Heart left ventricle (tissue), 16 donors: ENCODE measurements at regions not wholly inside any gene's neighbourhood (a gene's known extent, or its start where the extent isn't known, plus 50 kb on each side); places are given as distances from the start of the nearest gene placed in this dataset.

ENCODE experiments used
- ATAC-seq, 4 donors: fragments of 200-7000 bp; cut with Tn5 transposase; one replicate each; pipeline ENCODE4 v1.9.1; 2020 to 2022; ENCODE audit warnings: moderate library complexity in 4 of 4, mild to moderate bottlenecking in 3 of 4, moderate number of reproducible peaks in 1 of 4
- DNase-seq, 5 donors: peaks; one replicate each; pipeline ENCODE4 v3.0.0-alpha.2; 2020
- H3K27ac ChIP-seq, 12 donors: fragments of 200-600 bp; sonication (generic) in 4 of 12; one replicate each; pipeline versions ENCODE4 v1.5.0 to v1.8.0; 2016 to 2022; ENCODE audit warnings: mild to moderate bottlenecking in 2 of 12
- H3K27me3 ChIP-seq, 9 donors: fragments of 200-600 bp; sonication (generic) in 2 of 9; one replicate each; pipeline versions ENCODE4 v1.5.1 to v1.8.0; 2016 to 2022; ENCODE audit warnings: mild to moderate bottlenecking in 3 of 9
- H3K36me3 ChIP-seq, 9 donors: fragments of 200-600 bp; sonication (generic) in 2 of 9; one replicate each; pipeline versions ENCODE4 v1.5.0 to v1.8.0; 2018 to 2022; ENCODE audit warnings: mild to moderate bottlenecking in 2 of 9
- H3K4me1 ChIP-seq, 12 donors: fragments of 200-600 bp; sonication (generic) in 4 of 12; one replicate each; pipeline versions ENCODE4 v1.5.0 to v1.8.0; 2016 to 2022; ENCODE audit warnings: mild to moderate bottlenecking in 3 of 12
- H3K4me3 ChIP-seq, 12 donors: fragments of 200-600 bp; sonication (generic) in 4 of 12; one replicate each; pipeline versions ENCODE4 v1.5.0 to v1.8.0; 2017 to 2022; ENCODE audit warnings: mild to moderate bottlenecking in 9 of 12, moderate library complexity in 4 of 12
- H3K9me3 ChIP-seq, 12 donors: fragments of 200-600 bp; sonication (generic) in 4 of 12; one replicate each; pipeline versions ENCODE4 v1.5.0 to v1.8.0; 2016 to 2022; ENCODE audit warnings: mild to moderate bottlenecking in 1 of 12
- CTCF ChIP-seq, 12 donors: fragments of 200-600 bp; sonication (generic) in 4 of 12; IDR thresholded peaks; one replicate each; pipeline versions ENCODE4 v1.5.0 to v1.8.0; 2018 to 2022; ENCODE audit warnings: antibody characterized with exemption in 12 of 12, mild to moderate bottlenecking in 5 of 12
- POLR2A ChIP-seq, 2 donors: fragments of 450-650 bp; IDR thresholded peaks; one replicate each; pipeline ENCODE4 v1.6.1; 2017; ENCODE audit warnings: antibody characterized with exemption in 2 of 2, mild to moderate bottlenecking in 2 of 2, moderate library complexity in 2 of 2
- WGBS, 4 donors: extraction: QIAGEN DNeasy Blood & Tissue Kit in 2 of 4; methylation state at CpG; one replicate each; pipeline versions ENCODE4 v1.1.5 to v1.1.7; 2013 to 2018; 5-methylcytosine and 5-hydroxymethylcytosine counted together
- intact Hi-C, 10 donors: fragments of 100-400 bp; cut with DNase I; formaldehyde crosslinking; loops; one replicate each; pipeline versions ENCODE4 v1.11.1 to v1.14.2; 2022
- donor health status: ischemic (EF 13 %, LVEDD 7.1; RV severe dilation, severe dysfunction).
- donor health status: healthy with polysubstance abuse.
- donor health status: DM: no; HTN: yes; CAD: no.
- donor health status: DM: no; HTN: no; CAD: no.
- donor health status: ischemic (EF 25% LVEDD 6.9; RV normal size, moderate dysfunction).
- donor health status: ischemic (EF 25% LVEDD 5.7; RV mildly dilated, moderate dysfunction).
- donor health status: healthy.
- donor health status: DM: yes; HTN: yes; CAD: no.
- donor health status: ischemic (EF 35%, LVEDD 5.7; RV mildly dilated, moderate dysfunction).
- donor health status: nonischemic (EF 11% LVEDD 7.7; RV severe dilation, severe dysfunction).
- donor health status: DM: yes; HTN: yes; CAD: no.
- donor health status: PGD.
- donor health status: ischemic (EF 29% LVEDD 5.4; RV normal size, mild dysfunction).
- donor health status: nonischemic (EF 23%, LVEDD 6.1; RV moderate dilation, normal function).

GRCh38 chr1:213464786-213465460, 413.9 kb downstream of the RPS6KC1 start:
- ATAC-seq: no peak

GRCh38 chr1:213466541-213466940, 415.5 kb downstream of the RPS6KC1 start:
- TF ChIP-seq POLR2A (IDR thresholded peaks at IDR 0.05) (no peak), CTCF (IDR thresholded peaks at IDR 0.05) (no peak)
- Histone ChIP-seq H3K9me3 (no peaks in the 10 kb centered on the region), H3K4me3 (no peak overlapping the region), H3K27me3 (peaks cover 0 to 5% (median 0%) of the 10 kb centered on the region in 9 donors), H3K27ac (no peak overlapping the region), H3K4me1 (no peaks in the 10 kb centered on the region), H3K36me3 (no peaks in the 10 kb centered on the region)
- intact Hi-C loops: no loop called here
- ATAC-seq (no peak), DNase-seq (no peak)

More at GRCh38 chr1:213464786-213465460, 413.9 kb downstream of the RPS6KC1 start:
- intact Hi-C loops: no loop called here
- 86 to 95% (median 92%) methylated on average over 2 of the region's 2 CpGs for WGBS, 4 donors
- no peaks in the 10 kb centered on the region for H3K4me1 ChIP-seq
- H3K27ac ChIP-seq: no peak overlapping the region
- H3K27me3 ChIP-seq: peaks cover 0 to 5% (median 0%) of the 10 kb centered on the region in 9 donors
- no peaks in the 10 kb centered on the region for H3K36me3 ChIP-seq
- H3K9me3 ChIP-seq: no peaks in the 10 kb centered on the region
- H3K4me3 ChIP-seq: no peak overlapping the region
- no peak for DNase-seq
- TF ChIP-seq POLR2A (IDR thresholded peaks at IDR 0.05) (no peak), CTCF (IDR thresholded peaks at IDR 0.05) (no peak)

- no peaks in the 10 kb centered on the region for H3K36me3 ChIP-seq
- 10 to 29% (median 15%) methylated on average over 7 of the region's 7 CpGs for WGBS, 4 donors
- peak overlapping the region in 6 of 12 donors; percentile 23 to 65 (median 49) for H3K27ac ChIP-seq
- intact Hi-C loops: loop anchor here in 1 of 10 donors (10.0 kb wide), 1 partner anchor 89 kb away; no protein-coding TSS in a partner anchor
- no peaks in the 10 kb centered on the region for H3K9me3 ChIP-seq
- DNase-seq (peak; percentile 70 to 86 (median 77)), ATAC-seq (peak; percentile 89 to 98 (median 96))
- peaks cover 0 to 11% (median 0%) of the 10 kb centered on the region in 12 donors for H3K4me1 ChIP-seq
- H3K4me3 ChIP-seq: no peak overlapping the region
- TF ChIP-seq POLR2A (IDR thresholded peaks at IDR 0.05) (no peak), CTCF (IDR thresholded peaks at IDR 0.05) (peak in 2 of 12 donors; percentile 18 to 20)
- no peaks in the 10 kb centered on the region for H3K27me3 ChIP-seq
Measured at GRCh38 chr1:213474054-213474453, 423.0 kb downstream of the RPS6KC1 start.

GRCh38 chr1:213481395-213481794, 430.4 kb downstream of the RPS6KC1 start:
- Histone ChIP-seq H3K4me3 (no peak overlapping the region), H3K9me3 (peaks cover 0 to 4% (median 0%) of the 10 kb centered on the region in 12 donors), H3K36me3 (no peaks in the 10 kb centered on the region), H3K4me1 (no peaks in the 10 kb centered on the region), H3K27me3 (no peaks in the 10 kb centered on the region), H3K27ac (no peak overlapping the region)
- 76 to 88% (median 83%) methylated on average over 2 of the region's 2 CpGs for WGBS, 4 donors
- TF ChIP-seq POLR2A (IDR thresholded peaks at IDR 0.05) (no peak), CTCF (IDR thresholded peaks at IDR 0.05) (no peak)
- no peak for DNase-seq
- intact Hi-C loops: no loop called here
- ATAC-seq: no peak
